ENCODE measurements at regions not wholly inside any gene's neighbourhood (a gene's known extent, or its start where the extent isn't known, plus 50 kb on each side); places are given as distances from the start of the nearest gene placed in this dataset.
"Not testable (repeated sequence)": the region's sequence is repeated elsewhere in the genome, so short reads cannot be mapped to it uniquely, and the experiment has no call there.

DNA sequence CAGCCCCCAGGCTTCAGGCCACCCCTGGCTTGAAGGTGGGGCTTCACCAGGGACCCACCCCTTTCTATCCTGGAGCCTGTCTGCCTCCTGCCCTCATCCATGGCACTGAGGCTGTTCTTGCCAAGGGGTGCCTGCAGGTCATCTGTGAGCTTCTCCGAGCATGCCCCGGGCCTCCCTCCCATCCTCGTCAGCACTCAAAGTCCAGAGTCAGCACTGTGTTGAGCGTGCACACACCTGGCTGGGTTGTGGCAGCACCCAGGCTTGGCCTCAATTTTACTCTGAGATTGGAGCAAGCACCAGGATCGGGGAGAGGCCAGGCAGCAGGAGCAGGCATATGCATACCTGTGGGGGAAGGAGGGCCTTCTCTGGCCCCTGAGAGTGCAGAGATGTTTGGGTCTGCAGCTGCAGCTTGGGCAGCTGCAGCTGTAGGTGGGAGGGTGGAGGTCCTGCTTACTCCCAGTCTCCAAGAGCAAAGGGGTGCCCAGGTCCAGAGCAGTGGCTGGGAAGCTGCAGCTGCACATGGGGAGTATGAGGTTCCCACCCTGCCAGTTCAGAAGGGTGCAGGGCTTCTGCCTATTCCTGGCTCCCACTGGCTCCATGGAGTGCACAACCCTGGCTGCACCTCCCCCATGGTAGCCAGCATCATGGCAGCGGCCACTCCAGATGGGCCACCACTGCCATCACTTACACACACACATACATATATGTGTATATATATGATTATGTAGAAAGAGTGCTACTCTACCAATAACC, 488.7 kb downstream of the JRKL start:
- Histone ChIP-seq H4K20me1 (ENCODE audit: control insufficient read depth, insufficient read depth, low read depth, low read length) (no peaks in the 10 kb centered on the region), H3K27ac (ENCODE audit: low read depth, low read length) (no peak overlapping the region), H3K36me3 (ENCODE audit: control insufficient read depth, low read length) (no peaks in the 10 kb centered on the region), H3K4me1 (ENCODE audit: control insufficient read depth, low read length) (no peaks in the 10 kb centered on the region), H3K4me3 (ENCODE audit: low read length) (no peak overlapping the region), H3F3A (ENCODE audit: control insufficient read depth, insufficient read depth) (no peaks in the 10 kb centered on the region), H3K79me2 (ENCODE audit: control insufficient read depth, low read length) (no peaks in the 10 kb centered on the region), H3K4me2 (ENCODE audit: low read length) (no peak overlapping the region), H3K27me3 (ENCODE audit: control insufficient read depth, low read length) (no peaks in the 10 kb centered on the region), H3K9me2 (replicated peaks; ENCODE audit: control insufficient read depth, low read length) (no peaks in the 10 kb centered on the region), H3K9me3 (ENCODE audit: control insufficient read depth, insufficient read depth, low read length) (peaks cover 11% of the 10 kb centered on the region; the same call in 1 of the 2 replicates)
- TF ChIP-seq EZH2phosphoT487 (IDR thresholded peaks at IDR 0.05; ENCODE audit: borderline replicate concordance, low read length): no peak
- TF ChIP-seq, protein P1, sequence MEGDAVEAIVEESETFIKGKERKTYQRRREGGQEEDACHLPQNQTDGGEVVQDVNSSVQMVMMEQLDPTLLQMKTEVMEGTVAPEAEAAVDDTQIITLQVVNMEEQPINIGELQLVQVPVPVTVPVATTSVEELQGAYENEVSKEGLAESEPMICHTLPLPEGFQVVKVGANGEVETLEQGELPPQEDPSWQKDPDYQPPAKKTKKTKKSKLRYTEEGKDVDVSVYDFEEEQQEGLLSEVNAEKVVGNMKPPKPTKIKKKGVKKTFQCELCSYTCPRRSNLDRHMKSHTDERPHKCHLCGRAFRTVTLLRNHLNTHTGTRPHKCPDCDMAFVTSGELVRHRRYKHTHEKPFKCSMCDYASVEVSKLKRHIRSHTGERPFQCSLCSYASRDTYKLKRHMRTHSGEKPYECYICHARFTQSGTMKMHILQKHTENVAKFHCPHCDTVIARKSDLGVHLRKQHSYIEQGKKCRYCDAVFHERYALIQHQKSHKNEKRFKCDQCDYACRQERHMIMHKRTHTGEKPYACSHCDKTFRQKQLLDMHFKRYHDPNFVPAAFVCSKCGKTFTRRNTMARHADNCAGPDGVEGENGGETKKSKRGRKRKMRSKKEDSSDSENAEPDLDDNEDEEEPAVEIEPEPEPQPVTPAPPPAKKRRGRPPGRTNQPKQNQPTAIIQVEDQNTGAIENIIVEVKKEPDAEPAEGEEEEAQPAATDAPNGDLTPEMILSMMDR (IDR thresholded peaks at IDR 0.05; ENCODE audit: low read depth, low read length, poor library complexity, severe bottlenecking): no peak

DNA sequence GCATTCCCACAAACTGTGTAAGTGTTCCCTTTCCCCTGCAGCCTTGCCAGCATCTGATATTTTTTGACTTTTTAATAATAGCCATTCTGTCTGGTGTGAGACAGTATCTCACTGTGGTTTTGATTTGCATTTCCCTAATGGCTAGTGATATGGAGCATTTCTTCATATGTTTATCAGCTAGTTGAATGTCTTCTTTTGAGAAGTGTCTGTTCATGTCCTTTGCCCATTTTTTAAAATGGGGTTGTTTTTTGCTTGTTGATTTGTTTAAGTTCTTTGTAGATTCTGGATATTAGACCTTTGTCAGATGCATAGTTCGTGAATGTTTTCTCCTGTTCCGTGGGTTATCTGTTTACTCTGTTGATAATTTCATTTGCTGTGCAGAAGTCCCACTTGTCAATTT, 492.8 kb downstream of the JRKL start:
- H3K79me2 ChIP-seq (ENCODE audit: control insufficient read depth, low read length); H3K9me2 ChIP-seq (replicated peaks; ENCODE audit: control insufficient read depth, low read length); H3K4me2 ChIP-seq (ENCODE audit: low read length); H3K27ac ChIP-seq (ENCODE audit: low read depth, low read length); H3K4me3 ChIP-seq (ENCODE audit: low read length); H3K4me1 ChIP-seq (ENCODE audit: control insufficient read depth, low read length); H4K20me1 ChIP-seq (ENCODE audit: control insufficient read depth, insufficient read depth, low read depth, low read length); H3F3A ChIP-seq (ENCODE audit: control insufficient read depth, insufficient read depth); H3K9me3 ChIP-seq (ENCODE audit: control insufficient read depth, insufficient read depth, low read length); H3K27me3 ChIP-seq (ENCODE audit: control insufficient read depth, low read length); H3K36me3 ChIP-seq (ENCODE audit: control insufficient read depth, low read length): not testable (repeated sequence)

GRCh38 chr11:96885405-96885804, 495.6 kb downstream of the JRKL start:
- TF ChIP-seq EZH2phosphoT487 (IDR thresholded peaks at IDR 0.05; ENCODE audit: borderline replicate concordance, low read length): no peak
- TF ChIP-seq, protein P1 (IDR thresholded peaks at IDR 0.05; ENCODE audit: low read depth, low read length, poor library complexity, severe bottlenecking): no peak
- Histone ChIP-seq H3K4me3 (ENCODE audit: low read length) (no peak overlapping the region), H3K27me3 (ENCODE audit: control insufficient read depth, low read length) (no peaks in the 10 kb centered on the region), H3K4me1 (ENCODE audit: control insufficient read depth, low read length) (no peaks in the 10 kb centered on the region), H3K9me3 (ENCODE audit: control insufficient read depth, insufficient read depth, low read length) (no peaks in the 10 kb centered on the region), H3K27ac (ENCODE audit: low read depth, low read length) (no peak overlapping the region), H3K79me2 (ENCODE audit: control insufficient read depth, low read length) (no peaks in the 10 kb centered on the region), H3K36me3 (ENCODE audit: control insufficient read depth, low read length) (no peaks in the 10 kb centered on the region), H4K20me1 (ENCODE audit: control insufficient read depth, insufficient read depth, low read depth, low read length) (no peaks in the 10 kb centered on the region), H3K9me2 (replicated peaks; ENCODE audit: control insufficient read depth, low read length) (no peaks in the 10 kb centered on the region), H3K4me2 (ENCODE audit: low read length) (no peak overlapping the region), H3F3A (ENCODE audit: control insufficient read depth, insufficient read depth) (no peaks in the 10 kb centered on the region)

DNA sequence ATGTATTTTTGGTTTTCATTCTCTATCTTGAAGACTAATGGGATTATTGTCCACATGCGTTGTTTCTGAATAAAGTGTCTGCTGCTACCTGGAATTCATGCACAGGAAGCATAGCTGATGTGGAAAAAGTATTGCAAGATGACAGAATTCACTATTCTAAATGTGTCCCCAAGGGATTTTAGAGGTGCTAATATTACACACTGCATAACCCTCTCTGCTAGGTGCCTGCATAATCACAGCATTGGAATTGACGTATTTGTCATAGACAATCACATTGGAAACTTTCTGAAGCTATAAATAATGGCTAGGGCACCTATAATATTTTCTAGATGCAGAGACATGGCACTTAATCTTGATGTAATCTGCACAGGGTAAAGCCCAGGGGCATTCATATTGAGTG, 496.1 kb downstream of the JRKL start:
- Histone ChIP-seq H3K36me3 (ENCODE audit: control insufficient read depth, low read length) (no peaks in the 10 kb centered on the region), H3K27ac (ENCODE audit: low read depth, low read length) (no peak overlapping the region), H4K20me1 (ENCODE audit: control insufficient read depth, insufficient read depth, low read depth, low read length) (no peaks in the 10 kb centered on the region), H3K79me2 (ENCODE audit: control insufficient read depth, low read length) (no peaks in the 10 kb centered on the region), H3K9me2 (replicated peaks; ENCODE audit: control insufficient read depth, low read length) (no peaks in the 10 kb centered on the region), H3K9me3 (ENCODE audit: control insufficient read depth, insufficient read depth, low read length) (no peaks in the 10 kb centered on the region), H3K4me1 (ENCODE audit: control insufficient read depth, low read length) (no peaks in the 10 kb centered on the region), H3K4me3 (ENCODE audit: low read length) (no peak overlapping the region), H3K27me3 (ENCODE audit: control insufficient read depth, low read length) (no peaks in the 10 kb centered on the region), H3F3A (ENCODE audit: control insufficient read depth, insufficient read depth) (no peaks in the 10 kb centered on the region), H3K4me2 (ENCODE audit: low read length) (no peak overlapping the region)
- TF ChIP-seq EZH2phosphoT487 (IDR thresholded peaks at IDR 0.05; ENCODE audit: borderline replicate concordance, low read length): no peak
- TF ChIP-seq, protein P1 (IDR thresholded peaks at IDR 0.05; ENCODE audit: low read depth, low read length, poor library complexity, severe bottlenecking): no peak
